Lung (tissue), 11 donors: ENCODE measurements at regions not wholly inside any gene's neighbourhood (a gene's known extent, or its start where the extent isn't known, plus 50 kb on each side); places are given as distances from the start of the nearest gene placed in this dataset.

Source experiments
- ATAC-seq: fragments of 200-7000 bp; cut with Tn5 transposase; one replicate; pipeline ENCODE4 v1.9.1; 2020; ENCODE audit warnings: moderate number of reproducible peaks; ENCODE audit not compliant: insufficient read depth, low FRiP score
- DNase-seq, 3 donors: peaks; one replicate each; pipeline ENCODE4 v3.0.0-alpha.2; 2013 to 2017
- H3K27ac ChIP-seq, 2 donors: one replicate each; pipeline ENCODE4 v1.5.1; 2013; ENCODE audit warnings: mild to moderate bottlenecking in 2 of 2, moderate library complexity in 2 of 2, control low read depth in 1 of 2, inconsistent platforms in 1 of 2, low read depth in 1 of 2, low read length in 1 of 2
- H3K27me3 ChIP-seq, 3 donors: one replicate each; pipeline ENCODE4 v1.5.1; 2013; ENCODE audit warnings: low read length in 2 of 3; ENCODE audit not compliant: control insufficient read depth in 3 of 3, insufficient read depth in 3 of 3
- H3K36me3 ChIP-seq, 4 donors: one replicate each; pipeline ENCODE4 v1.5.1; 2013; ENCODE audit warnings: low read length in 4 of 4, mild to moderate bottlenecking in 1 of 4, moderate library complexity in 1 of 4; ENCODE audit not compliant: control insufficient read depth in 4 of 4, insufficient read depth in 4 of 4
- H3K4me1 ChIP-seq, 5 donors: one replicate each; pipeline ENCODE4 v1.5.1; 2013; ENCODE audit warnings: low read length in 5 of 5, mild to moderate bottlenecking in 2 of 5, moderate library complexity in 1 of 5; ENCODE audit not compliant: control insufficient read depth in 5 of 5, insufficient read depth in 5 of 5
- H3K4me3 ChIP-seq: one replicate; pipeline ENCODE4 v1.5.1; 2013; ENCODE audit warnings: mild to moderate bottlenecking, control low read depth, moderate library complexity
- H3K9ac ChIP-seq, 2 donors: one replicate each; pipeline ENCODE4 v1.5.1; 2013; ENCODE audit warnings: low read length in 2 of 2, control low read depth in 1 of 2; ENCODE audit not compliant: insufficient read depth in 1 of 2
- H3K9me3 ChIP-seq, 4 donors: one replicate each; pipeline ENCODE4 v1.5.1; 2013; ENCODE audit warnings: low read length in 3 of 4, mild to moderate bottlenecking in 1 of 4, moderate library complexity in 1 of 4; ENCODE audit not compliant: control insufficient read depth in 4 of 4, insufficient read depth in 3 of 4
- CTCF ChIP-seq: IDR thresholded peaks from 2 replicates; pipeline ENCODE4 v1.5.1; 2012; ENCODE audit warnings: mild to moderate bottlenecking; ENCODE audit errors: control extremely low read depth, extremely low read depth
- WGBS, 2 donors: extraction: QIAGEN DNeasy Blood & Tissue Kit; methylation state at CpG; one replicate each; pipeline ENCODE4 v1.1.7; 2013; 5-methylcytosine and 5-hydroxymethylcytosine counted together
- donor health status: control.
- donor health status: control.
- donor health status: Bipolar disorder and iron deficiency.
- donor health status: healthy.
- donor health status: DM: yes; HTN: yes; CAD: no.

GRCh38 chr5:74285675-74286280 lies 354.8 kb downstream of the ENC1 start:
- no peaks in the 10 kb centered on the region for H3K27me3 ChIP-seq
- H3K9ac ChIP-seq: no peak overlapping the region
- DNase-seq (no peak), ATAC-seq (no peak)
- 74 to 81% methylated on average over 5 of the region's 5 CpGs for WGBS, 2 donors
- H3K36me3 ChIP-seq: no peaks in the 10 kb centered on the region
- no peak for TF ChIP-seq CTCF
- H3K4me1 ChIP-seq: peaks cover 0 to 23% (median 0%) of the 10 kb centered on the region in 5 donors
- no peak overlapping the region for H3K4me3 ChIP-seq
- H3K9me3 ChIP-seq: no peaks in the 10 kb centered on the region
- H3K27ac ChIP-seq: no peak overlapping the region

- 38 to 89% methylated on average over 5 of the region's 5 CpGs for WGBS, 2 donors
- no peaks in the 10 kb centered on the region for H3K27me3 ChIP-seq
- TF ChIP-seq CTCF: no peak
Measured at GRCh38 chr5:74282490-74282889, 358.0 kb downstream of the ENC1 start.

GRCh38 chr5:74281166-74281565 lies 359.4 kb downstream of the ENC1 start:
- H3K36me3 ChIP-seq: no peaks in the 10 kb centered on the region
- no peaks in the 10 kb centered on the region for H3K27me3 ChIP-seq
- H3K9me3 ChIP-seq: no peaks in the 10 kb centered on the region
- ATAC-seq: no peak
- no peak overlapping the region for H3K9ac ChIP-seq
- TF ChIP-seq CTCF: no peak
- H3K27ac ChIP-seq: no peak overlapping the region
- H3K4me3 ChIP-seq: no peak overlapping the region
- WGBS, 2 donors: 85 to 88% methylated on average over 6 of the region's 6 CpGs
- peaks cover 0 to 3% (median 0%) of the 10 kb centered on the region in 5 donors for H3K4me1 ChIP-seq
- DNase-seq: no peak

More at GRCh38 chr5:74282490-74282889, 358.0 kb downstream of the ENC1 start:
- no peak for ATAC-seq
- Histone ChIP-seq H3K4me3 (no peak overlapping the region), H3K9ac (no peak overlapping the region), H3K4me1 (peaks cover 0 to 3% (median 0%) of the 10 kb centered on the region in 5 donors), H3K9me3 (no peaks in the 10 kb centered on the region), H3K36me3 (no peaks in the 10 kb centered on the region), H3K27ac (no peak overlapping the region)
- no peak for DNase-seq

- Histone ChIP-seq H3K36me3 (no peaks in the 10 kb centered on the region), H3K4me3 (no peak overlapping the region), H3K27ac (no peak overlapping the region), H3K4me1 (peaks cover 0 to 12% (median 0%) of the 10 kb centered on the region in 5 donors), H3K9ac (no peak overlapping the region), H3K9me3 (no peaks in the 10 kb centered on the region), H3K27me3 (no peaks in the 10 kb centered on the region)
- 95 to 96% methylated on average over 1 of the region's 1 CpG for WGBS, 2 donors
- DNase-seq (no peak), ATAC-seq (no peak)
- TF ChIP-seq CTCF: no peak
Measured at GRCh38 chr5:74280306-74280705, 360.2 kb downstream of the ENC1 start.
